ENCODE measurements at regions not wholly inside any gene's neighbourhood (a gene's known extent, or its start where the extent isn't known, plus 50 kb on each side); places are given as distances from the start of the nearest gene placed in this dataset.

DNA sequence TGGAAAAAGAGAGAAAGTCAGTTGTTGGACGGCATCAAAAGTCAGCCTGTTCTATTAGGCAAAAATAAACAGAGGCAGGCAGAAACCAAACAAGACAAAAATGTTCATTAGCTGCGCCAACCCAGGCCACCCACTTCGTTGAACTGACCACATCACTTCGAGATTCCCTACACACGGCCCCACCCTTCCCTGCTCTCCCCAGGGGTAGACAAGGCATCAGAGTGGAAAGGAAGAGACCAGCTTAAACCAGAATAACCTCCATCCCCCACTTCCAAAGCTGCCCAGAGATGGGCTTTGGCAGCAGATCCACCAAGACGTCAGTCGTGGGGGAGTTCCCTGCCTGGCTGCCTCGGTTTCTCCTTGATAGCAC is 204.6 kb upstream of the TSHZ3 start:
- TF ChIP-seq EP300 (IDR thresholded peaks at IDR 0.05; ENCODE audit: borderline replicate concordance) (no peak), TEAD4 (IDR thresholded peaks at IDR 0.05) (no peak), TCF12 (IDR thresholded peaks at IDR 0.05; ENCODE audit: low read depth) (no peak), CREB1 (IDR thresholded peaks at IDR 0.05; ENCODE audit: low read depth) (no peak), NFIC (IDR thresholded peaks at IDR 0.05) (no peak), YY1 (IDR thresholded peaks at IDR 0.05; ENCODE audit: low read depth) (no peak), FOXM1 (IDR thresholded peaks at IDR 0.05; ENCODE audit: borderline replicate concordance, low read depth) (no peak), RAD21 (IDR thresholded peaks at IDR 0.05; ENCODE audit: low read depth) (no peak), EGR1 (IDR thresholded peaks at IDR 0.05) (no peak), ZBTB7A (IDR thresholded peaks at IDR 0.05; ENCODE audit: low read depth) (no peak)
- TF ChIP-seq, protein P1, sequence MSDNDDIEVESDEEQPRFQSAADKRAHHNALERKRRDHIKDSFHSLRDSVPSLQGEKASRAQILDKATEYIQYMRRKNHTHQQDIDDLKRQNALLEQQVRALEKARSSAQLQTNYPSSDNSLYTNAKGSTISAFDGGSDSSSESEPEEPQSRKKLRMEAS (IDR thresholded peaks at IDR 0.05), result no peak
- TF ChIP-seq, protein P2, sequence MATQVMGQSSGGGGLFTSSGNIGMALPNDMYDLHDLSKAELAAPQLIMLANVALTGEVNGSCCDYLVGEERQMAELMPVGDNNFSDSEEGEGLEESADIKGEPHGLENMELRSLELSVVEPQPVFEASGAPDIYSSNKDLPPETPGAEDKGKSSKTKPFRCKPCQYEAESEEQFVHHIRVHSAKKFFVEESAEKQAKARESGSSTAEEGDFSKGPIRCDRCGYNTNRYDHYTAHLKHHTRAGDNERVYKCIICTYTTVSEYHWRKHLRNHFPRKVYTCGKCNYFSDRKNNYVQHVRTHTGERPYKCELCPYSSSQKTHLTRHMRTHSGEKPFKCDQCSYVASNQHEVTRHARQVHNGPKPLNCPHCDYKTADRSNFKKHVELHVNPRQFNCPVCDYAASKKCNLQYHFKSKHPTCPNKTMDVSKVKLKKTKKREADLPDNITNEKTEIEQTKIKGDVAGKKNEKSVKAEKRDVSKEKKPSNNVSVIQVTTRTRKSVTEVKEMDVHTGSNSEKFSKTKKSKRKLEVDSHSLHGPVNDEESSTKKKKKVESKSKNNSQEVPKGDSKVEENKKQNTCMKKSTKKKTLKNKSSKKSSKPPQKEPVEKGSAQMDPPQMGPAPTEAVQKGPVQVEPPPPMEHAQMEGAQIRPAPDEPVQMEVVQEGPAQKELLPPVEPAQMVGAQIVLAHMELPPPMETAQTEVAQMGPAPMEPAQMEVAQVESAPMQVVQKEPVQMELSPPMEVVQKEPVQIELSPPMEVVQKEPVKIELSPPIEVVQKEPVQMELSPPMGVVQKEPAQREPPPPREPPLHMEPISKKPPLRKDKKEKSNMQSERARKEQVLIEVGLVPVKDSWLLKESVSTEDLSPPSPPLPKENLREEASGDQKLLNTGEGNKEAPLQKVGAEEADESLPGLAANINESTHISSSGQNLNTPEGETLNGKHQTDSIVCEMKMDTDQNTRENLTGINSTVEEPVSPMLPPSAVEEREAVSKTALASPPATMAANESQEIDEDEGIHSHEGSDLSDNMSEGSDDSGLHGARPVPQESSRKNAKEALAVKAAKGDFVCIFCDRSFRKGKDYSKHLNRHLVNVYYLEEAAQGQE (IDR thresholded peaks at IDR 0.05; ENCODE audit: low read depth), result no peak
- TF ChIP-seq, protein P3, sequence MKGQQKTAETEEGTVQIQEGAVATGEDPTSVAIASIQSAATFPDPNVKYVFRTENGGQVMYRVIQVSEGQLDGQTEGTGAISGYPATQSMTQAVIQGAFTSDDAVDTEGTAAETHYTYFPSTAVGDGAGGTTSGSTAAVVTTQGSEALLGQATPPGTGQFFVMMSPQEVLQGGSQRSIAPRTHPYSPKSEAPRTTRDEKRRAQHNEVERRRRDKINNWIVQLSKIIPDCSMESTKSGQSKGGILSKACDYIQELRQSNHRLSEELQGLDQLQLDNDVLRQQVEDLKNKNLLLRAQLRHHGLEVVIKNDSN (IDR thresholded peaks at IDR 0.05), result no peak

DNA sequence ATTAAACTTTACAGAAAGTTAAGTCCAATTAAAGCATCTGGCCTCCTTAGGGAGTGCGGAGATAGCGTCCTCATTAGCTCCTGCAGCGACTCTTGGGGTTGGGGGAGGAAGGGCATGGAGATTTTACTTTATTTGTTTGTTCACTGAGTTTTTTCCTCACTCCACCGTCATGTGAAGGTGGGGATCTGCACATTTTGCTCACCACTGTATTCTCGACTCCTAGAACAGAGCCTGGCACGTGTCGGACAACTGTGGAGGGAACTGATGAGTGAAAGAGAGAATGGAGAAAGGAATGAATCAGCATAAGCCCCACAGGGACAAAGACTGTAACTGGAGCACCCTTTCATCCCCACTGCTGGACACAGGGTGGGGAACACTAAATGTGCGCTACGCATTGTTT is 205.1 kb upstream of the TSHZ3 start:
- TF ChIP-seq, protein P2 (IDR thresholded peaks at IDR 0.05; ENCODE audit: low read depth), result no peak
- no peak for TF ChIP-seq EP300 (IDR thresholded peaks at IDR 0.05; ENCODE audit: borderline replicate concordance)
- no peak for TF ChIP-seq TAF1 (IDR thresholded peaks at IDR 0.05; ENCODE audit: low read depth)

DNA sequence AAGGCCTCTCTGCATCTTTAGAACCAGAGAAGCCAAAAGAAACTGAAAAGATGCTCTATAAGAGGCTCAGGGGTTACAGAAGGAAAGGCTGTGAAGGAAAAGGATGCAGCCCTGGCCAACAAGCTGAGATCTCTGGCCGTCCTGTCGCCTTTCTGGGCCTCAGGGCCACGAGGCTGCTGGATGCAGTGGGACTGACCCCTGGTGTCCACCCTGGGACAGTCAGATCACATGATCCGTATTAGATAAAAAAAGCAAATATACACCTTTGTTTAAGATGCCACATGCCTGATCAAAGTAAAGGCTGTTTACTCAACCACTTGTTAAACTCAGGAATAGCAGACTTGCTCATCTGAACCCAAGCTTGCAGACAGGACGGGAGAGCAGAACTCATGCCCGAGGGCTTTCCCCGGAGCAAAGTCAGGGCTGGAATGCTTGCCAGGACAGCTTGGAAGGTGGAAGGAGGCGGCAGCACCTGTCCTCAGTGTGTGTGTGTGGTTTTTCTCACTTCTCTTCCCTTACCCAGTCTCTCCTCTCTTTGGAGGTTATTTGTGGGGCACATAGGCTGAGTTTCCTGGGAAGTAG is 206.5 kb upstream of the TSHZ3 start:
- no peak for TF ChIP-seq TCF12 (IDR thresholded peaks at IDR 0.05; ENCODE audit: low read depth)
- TF ChIP-seq, protein P3 (IDR thresholded peaks at IDR 0.05), result no peak
- no peak for TF ChIP-seq YY1 (IDR thresholded peaks at IDR 0.05; ENCODE audit: low read depth)
- TF ChIP-seq TAF1 (IDR thresholded peaks at IDR 0.05; ENCODE audit: low read depth), result no peak
- TF ChIP-seq RAD21 (IDR thresholded peaks at IDR 0.05; ENCODE audit: low read depth), result no peak
- TF ChIP-seq, protein P1 (IDR thresholded peaks at IDR 0.05), result no peak
- TF ChIP-seq, protein P2 (IDR thresholded peaks at IDR 0.05; ENCODE audit: low read depth), result no peak
- no peak for TF ChIP-seq NFIC (IDR thresholded peaks at IDR 0.05)
- TF ChIP-seq CREB1 (IDR thresholded peaks at IDR 0.05; ENCODE audit: low read depth), result no peak
- TF ChIP-seq EGR1 (IDR thresholded peaks at IDR 0.05), result no peak
- TF ChIP-seq FOXM1 (IDR thresholded peaks at IDR 0.05; ENCODE audit: borderline replicate concordance, low read depth), result no peak
- no peak for TF ChIP-seq ZBTB7A (IDR thresholded peaks at IDR 0.05; ENCODE audit: low read depth)
- TF ChIP-seq CEBPB (IDR thresholded peaks at IDR 0.05), result no peak
- TF ChIP-seq EP300 (IDR thresholded peaks at IDR 0.05; ENCODE audit: borderline replicate concordance), result no peak
- no peak for TF ChIP-seq TEAD4 (IDR thresholded peaks at IDR 0.05)

DNA sequence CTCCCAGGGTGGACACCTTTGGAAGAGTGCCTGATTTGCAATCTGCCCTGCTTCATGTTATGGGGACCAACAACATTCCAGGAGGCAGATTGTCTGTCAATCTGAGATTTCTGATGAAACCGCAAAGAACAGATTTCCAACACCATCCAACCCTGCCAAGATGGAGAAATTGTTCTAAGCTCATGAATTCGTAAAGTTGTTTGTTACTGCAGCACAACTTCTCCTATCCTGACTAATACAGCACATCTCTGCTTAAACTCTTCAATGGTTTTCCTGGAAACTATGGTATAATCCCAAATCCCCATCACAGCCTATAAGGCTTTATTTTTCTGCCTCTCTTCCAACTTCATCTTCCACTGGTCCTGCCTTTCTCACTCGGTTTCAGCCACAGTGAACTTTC is 210.3 kb upstream of the TSHZ3 start:
- TF ChIP-seq, protein P3 (IDR thresholded peaks at IDR 0.05), result no peak
- TF ChIP-seq TEAD4 (IDR thresholded peaks at IDR 0.05) (no peak), EGR1 (IDR thresholded peaks at IDR 0.05) (no peak), FOXM1 (IDR thresholded peaks at IDR 0.05; ENCODE audit: borderline replicate concordance, low read depth) (no peak), EP300 (IDR thresholded peaks at IDR 0.05; ENCODE audit: borderline replicate concordance) (no peak), CEBPB (IDR thresholded peaks at IDR 0.05) (no peak), CREB1 (IDR thresholded peaks at IDR 0.05; ENCODE audit: low read depth) (no peak), TAF1 (IDR thresholded peaks at IDR 0.05; ENCODE audit: low read depth) (no peak), TCF12 (IDR thresholded peaks at IDR 0.05; ENCODE audit: low read depth) (no peak), ZBTB7A (IDR thresholded peaks at IDR 0.05; ENCODE audit: low read depth) (no peak), YY1 (IDR thresholded peaks at IDR 0.05; ENCODE audit: low read depth) (no peak), NFIC (IDR thresholded peaks at IDR 0.05) (no peak), RAD21 (IDR thresholded peaks at IDR 0.05; ENCODE audit: low read depth) (no peak)
- TF ChIP-seq, protein P2 (IDR thresholded peaks at IDR 0.05; ENCODE audit: low read depth), result no peak
- TF ChIP-seq, protein P1 (IDR thresholded peaks at IDR 0.05), result no peak

Measured in Ishikawa (cell line).